ENCODE measurements at regions not wholly inside any gene's neighbourhood (a gene's known extent, or its start where the extent isn't known, plus 50 kb on each side); places are given as distances from the start of the nearest gene placed in this dataset.

DNA sequence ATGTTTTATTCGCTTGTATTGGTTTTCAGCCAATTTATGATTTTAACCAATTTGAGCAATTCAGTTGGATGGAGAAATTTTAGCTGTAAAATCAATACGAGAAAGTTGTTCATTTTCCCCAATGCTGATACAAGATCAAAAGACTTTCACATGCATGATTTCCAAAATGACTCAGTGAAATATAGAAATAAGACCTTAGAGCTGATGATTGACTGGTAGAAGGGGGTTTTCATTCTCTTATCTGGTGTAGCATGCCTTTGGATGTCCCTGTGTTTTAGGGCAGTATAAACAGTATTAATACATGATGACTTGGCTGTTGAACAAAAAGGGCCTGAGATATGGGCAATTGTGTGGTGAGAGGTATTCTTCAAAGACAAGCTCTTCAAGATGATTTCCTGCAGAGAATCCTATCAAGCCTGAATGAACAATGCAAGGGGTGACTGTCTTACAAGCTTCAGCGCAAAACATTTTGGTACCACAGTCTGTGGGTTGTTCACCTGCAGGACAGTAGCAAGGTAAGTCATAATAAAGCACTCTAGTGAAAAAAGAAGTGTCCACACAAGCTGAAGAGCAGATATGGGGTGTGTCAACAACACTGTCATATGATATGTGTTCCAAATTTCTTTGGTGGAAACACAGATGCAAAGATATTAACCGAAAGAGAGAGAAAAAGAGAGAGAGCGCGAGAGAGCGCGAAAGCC is 156.2 kb downstream of the TNFSF18 start:
- H3K4me1 Mint-ChIP-seq: peaks cover 5 to 7% of the 10 kb centered on the region in 2 experiments; a peak in 3 of 4 replicates
- H3K9me3 ChIP-seq (ENCODE audit: control insufficient read depth, low read depth, low read length): no peaks in the 10 kb centered on the region
- DNase-seq: no peak
- TF ChIP-seq CTCF (conservative IDR thresholded peaks at IDR 0.05): no peak
- no peak overlapping the region for H3K4me2 ChIP-seq (ENCODE audit: insufficient read depth, insufficient read length, low read length)
- no peak overlapping the region for H3K9ac ChIP-seq (ENCODE audit: extremely low read depth, insufficient read length, low read length)
- no peak overlapping the region for H4K91ac ChIP-seq (ENCODE audit: insufficient read length, low read depth, low read length)
- no peaks in the 10 kb centered on the region for H4K20me1 ChIP-seq (ENCODE audit: control insufficient read depth, insufficient read depth, insufficient read length)
- H3K4ac ChIP-seq (ENCODE audit: low read depth, low read length): no peak overlapping the region
- H3K18ac ChIP-seq (ENCODE audit: insufficient read length, low read depth, low read length): no peak overlapping the region
- no CpG with 5 or more reads among the region's 8 CpGs for WGBS (ENCODE audit: extremely low coverage, insufficient read length, low lambda C conversion rate)
- no peak overlapping the region for H2BK12ac ChIP-seq (ENCODE audit: insufficient read length, low read depth, low read length)
- no peak overlapping the region for H2BK120ac ChIP-seq (ENCODE audit: low read depth, low read length, poor library complexity, severe bottlenecking)
- H4K5ac ChIP-seq (ENCODE audit: insufficient read length, low read depth, low read length): no peak overlapping the region
- H3K27me3 ChIP-seq (ENCODE audit: insufficient read depth, low read length): no peaks in the 10 kb centered on the region
- no peaks in the 10 kb centered on the region for H3K79me1 ChIP-seq (ENCODE audit: insufficient read depth, low read depth, low read length, poor library complexity, severe bottlenecking)
- no peak overlapping the region for H4K8ac ChIP-seq (replicated peaks; ENCODE audit: insufficient read length, low read depth, low read length)
- no peak overlapping the region for H3K56ac ChIP-seq (ENCODE audit: insufficient read length, low read depth, low read length)
- no peak overlapping the region for H2AK5ac ChIP-seq (ENCODE audit: insufficient read length, low read length)
- H2BK20ac ChIP-seq (ENCODE audit: low read depth, low read length, poor library complexity, severe bottlenecking): no peak overlapping the region
- no peak overlapping the region for H2BK15ac ChIP-seq (ENCODE audit: low read depth, low read length)
- no peaks in the 10 kb centered on the region for H3K36me3 Mint-ChIP-seq (ENCODE audit: insufficient read depth in 1 of 3, low read depth in 3 of 3)
- H3K27me3 Mint-ChIP-seq (ENCODE audit: low read depth): no peaks in the 10 kb centered on the region
- no peak overlapping the region for H3K14ac ChIP-seq (ENCODE audit: insufficient read depth, low read length)
- H2AFZ ChIP-seq (ENCODE audit: low read length): no peak overlapping the region
- no peaks in the 10 kb centered on the region for H3K23me2 ChIP-seq (ENCODE audit: insufficient read length, low read depth, low read length, poor library complexity, severe bottlenecking)
- no peaks in the 10 kb centered on the region for H3K9me3 Mint-ChIP-seq
- no peak overlapping the region for H3T11ph ChIP-seq (ENCODE audit: low read length)
- no peaks in the 10 kb centered on the region for H3K79me2 ChIP-seq (ENCODE audit: insufficient read depth, low read length)
- no peak overlapping the region for H3K23ac ChIP-seq (ENCODE audit: insufficient read length, low read depth, low read length)
- H3K27ac ChIP-seq (ENCODE audit: insufficient read length, low read depth, low read length): no peak overlapping the region
- no peaks in the 10 kb centered on the region for H3K4me1 ChIP-seq (ENCODE audit: insufficient read depth, low read length)
- no peak overlapping the region for H2BK5ac ChIP-seq (ENCODE audit: insufficient read length, low read length)
- H3K4me3 Mint-ChIP-seq: no peak overlapping the region
- H3K27ac Mint-ChIP-seq: no peak overlapping the region; a peak in 1 of 7 replicates

All from H9 (cell line).